GM23338 (cell line): ENCODE measurements at regions not wholly inside any gene's neighbourhood (a gene's known extent, or its start where the extent isn't known, plus 50 kb on each side); places are given as distances from the start of the nearest gene placed in this dataset.
"Not testable (repeated sequence)": the region's sequence is repeated elsewhere in the genome, so short reads cannot be mapped to it uniquely, and the experiment has no call there.

Experiments used
- ATAC-seq: fragments of 200-7000 bp; cut with Tn5 transposase; 3 replicates; pipeline ENCODE4 v1.9.1; 2020
- DNase-seq: peaks from one replicate; pipeline ENCODE4 v3.0.0-alpha.2; 2015; ENCODE audit warnings: low spot score
- H2AFZ ChIP-seq: fragments of 200-600 bp; sonication (generic); 2 replicates; pipeline ENCODE4 v1.8.0; 2016; ENCODE audit warnings: antibody characterized with exemption, mild to moderate bottlenecking, moderate library complexity
- H3F3A ChIP-seq: fragments of 200-600 bp; sonication (generic); replicated peaks from 2 replicates; pipeline ENCODE4 v1.8.0; 2017; ENCODE audit warnings: antibody characterized with exemption, mixed run types, low read depth
- H3K27ac ChIP-seq: fragments of 200-600 bp; sonication (generic); 2 replicates; pipeline ENCODE4 v1.6.1; 2016; ENCODE audit warnings: low read depth
- H3K27me3 ChIP-seq: fragments of 200-600 bp; sonication (generic); 2 replicates; pipeline ENCODE4 v1.8.0; 2016; ENCODE audit warnings: mild to moderate bottlenecking, mixed run types, moderate library complexity; ENCODE audit not compliant: insufficient read depth
- H3K36me3 ChIP-seq: fragments of 200-600 bp; sonication (generic); 2 replicates; pipeline ENCODE4 v1.8.0; 2016; ENCODE audit warnings: mild to moderate bottlenecking; ENCODE audit not compliant: insufficient read depth
- H3K4me1 ChIP-seq: fragments of 200-600 bp; sonication (generic); 2 replicates; pipeline ENCODE4 v1.8.0; 2016; ENCODE audit warnings: mild to moderate bottlenecking, moderate library complexity; ENCODE audit not compliant: insufficient read depth
- H3K4me2 ChIP-seq: fragments of 200-600 bp; sonication (generic); 2 replicates; pipeline ENCODE4 v1.7.1; 2017; ENCODE audit warnings: mixed run types
- H3K4me3 ChIP-seq: fragments of 200-600 bp; sonication (generic); 2 replicates; pipeline ENCODE4 v1.6.1; 2016; ENCODE audit warnings: mixed run types
- H3K79me2 ChIP-seq: fragments of 200-600 bp; sonication (generic); replicated peaks from 2 replicates; pipeline ENCODE4 v1.8.0; 2017; ENCODE audit warnings: mild to moderate bottlenecking; ENCODE audit not compliant: insufficient read depth
- H3K9me2 ChIP-seq: fragments of 200-600 bp; sonication (generic); 2 replicates; pipeline ENCODE4 v1.8.0; 2017; ENCODE audit not compliant: insufficient read depth
- H4K20me1 ChIP-seq: fragments of 200-600 bp; sonication (generic); replicated peaks from 2 replicates; pipeline ENCODE4 v1.8.0; 2017; ENCODE audit warnings: mild to moderate bottlenecking; ENCODE audit not compliant: insufficient read depth
- H3K27ac Mint-ChIP-seq: 2 replicates; pipeline ENCODE4 v1.8.0; 2020; ENCODE audit warnings: inconsistent platforms, mild to moderate bottlenecking, moderate library complexity, mixed read lengths
- H3K27me3 Mint-ChIP-seq: 3 replicates; pipeline ENCODE4 v1.8.0; 2022; ENCODE audit warnings: low read depth, mild to moderate bottlenecking, moderate library complexity, mixed read lengths, inconsistent platforms; ENCODE audit not compliant: insufficient read depth, poor library complexity
- H3K36me3 Mint-ChIP-seq: 3 replicates; pipeline ENCODE4 v1.8.0; 2021; ENCODE audit warnings: low read depth, mild to moderate bottlenecking, inconsistent platforms, moderate library complexity, mixed read lengths
- H3K4me1 Mint-ChIP-seq: 3 replicates; pipeline ENCODE4 v1.8.0; 2020; ENCODE audit warnings: mild to moderate bottlenecking, inconsistent platforms, mixed read lengths
- H3K4me3 Mint-ChIP-seq: 3 replicates; pipeline ENCODE4 v1.8.0; 2021; ENCODE audit warnings: moderate library complexity, mild to moderate bottlenecking, inconsistent platforms, mixed read lengths
- H3K9me3 Mint-ChIP-seq: 3 replicates; pipeline ENCODE4 v1.8.0; 2020; ENCODE audit warnings: moderate library complexity, mild to moderate bottlenecking, inconsistent platforms, mixed read lengths
- CREB1 ChIP-seq: fragments of 250-450 bp; sonication (Bioruptor Pico); IDR thresholded peaks from 2 replicates; pipeline ENCODE4 v1.5.0; 2020; ENCODE audit warnings: low read depth, mild to moderate bottlenecking, moderate library complexity
- JUNB ChIP-seq: IDR thresholded peaks from one replicate; pipeline ENCODE4 v1.6.1; 2016; ENCODE audit warnings: antibody characterized with exemption; ENCODE audit not compliant: unreplicated experiment
- POLR2AphosphoS5 ChIP-seq: IDR thresholded peaks from 2 replicates; pipeline ENCODE4 v1.6.1; 2016; ENCODE audit warnings: antibody characterized with exemption, low read depth
- STAT1 ChIP-seq: IDR thresholded peaks from one replicate; pipeline ENCODE4 v1.6.1; 2016; ENCODE audit warnings: antibody characterized with exemption; ENCODE audit not compliant: unreplicated experiment
- ZNF114 ChIP-seq: fragments of 250-450 bp; sonication (Bioruptor Pico); IDR thresholded peaks from 2 replicates; pipeline ENCODE4 v1.5.0; 2020; ENCODE audit warnings: mild to moderate bottlenecking, moderate library complexity
- TF ChIP-seq, protein P1 (sequence below), 2 experiments: fragments of 200-600 bp in 1 of 2; sonication (generic) in 1 of 2; conservative IDR thresholded peaks; 2 replicates each; pipeline versions ENCODE4 v1.5.1 to v1.6.1; 2016 to 2017; ENCODE audit warnings: antibody characterized with exemption in 2 of 2, low read depth in 2 of 2, mild to moderate bottlenecking in 2 of 2, moderate library complexity in 1 of 2
- TF ChIP-seq, protein P2 (sequence below): IDR thresholded peaks from 2 replicates; pipeline ENCODE4 v1.6.1; 2016; ENCODE audit warnings: antibody characterized with exemption
- TF ChIP-seq, protein P3 (sequence below): fragments of 250-450 bp; sonication (Bioruptor Pico); IDR thresholded peaks from 2 replicates; pipeline ENCODE4 v1.5.0; 2020; ENCODE audit warnings: mild to moderate bottlenecking, moderate library complexity

DNA sequence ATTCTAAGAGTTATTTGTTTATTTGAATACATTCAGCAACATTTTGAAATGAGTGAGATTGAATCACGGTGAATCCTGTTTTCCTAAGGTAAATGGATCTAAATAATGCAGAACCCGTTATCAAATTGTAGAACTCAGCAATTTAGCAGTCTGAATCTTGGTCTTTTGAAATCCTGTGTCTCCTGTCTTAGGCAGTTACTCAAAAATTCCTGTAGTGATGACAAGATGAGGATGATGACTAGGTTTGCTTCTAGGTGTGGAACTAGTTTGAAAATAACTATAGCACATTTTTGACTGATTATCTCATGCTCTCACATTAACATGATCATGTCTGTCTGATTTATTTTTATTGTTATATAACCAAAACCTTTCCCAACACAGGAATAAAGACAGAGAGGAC, 115.0 kb downstream of the RAP2B start:
- no peaks in the 10 kb centered on the region for H3K36me3 ChIP-seq
- no peak for ATAC-seq
- H3K4me1 Mint-ChIP-seq: no peaks in the 10 kb centered on the region
- H3K4me3 ChIP-seq: no peak overlapping the region
- no peak overlapping the region for H3K27ac Mint-ChIP-seq
- H3K36me3 Mint-ChIP-seq: no peaks in the 10 kb centered on the region
- H3K9me2 ChIP-seq: peaks cover 10% of the 10 kb centered on the region
- peak overlapping the region; percentile 93; the same call in 1 of the 2 replicates for H2AFZ ChIP-seq
- no peaks in the 10 kb centered on the region for H3F3A ChIP-seq
- H3K27ac ChIP-seq: no peak overlapping the region
- DNase-seq: no peak
- no peaks in the 10 kb centered on the region for H3K79me2 ChIP-seq
- H3K27me3 ChIP-seq: no peaks in the 10 kb centered on the region
- no peak for TF ChIP-seq JUNB
- H3K4me3 Mint-ChIP-seq: no peak overlapping the region
- H3K4me2 ChIP-seq: no peak overlapping the region
- no peaks in the 10 kb centered on the region for H3K9me3 Mint-ChIP-seq
- no peaks in the 10 kb centered on the region for H4K20me1 ChIP-seq
- peaks cover 2% of the 10 kb centered on the region for H3K27me3 Mint-ChIP-seq
- no peaks in the 10 kb centered on the region for H3K4me1 ChIP-seq

DNA sequence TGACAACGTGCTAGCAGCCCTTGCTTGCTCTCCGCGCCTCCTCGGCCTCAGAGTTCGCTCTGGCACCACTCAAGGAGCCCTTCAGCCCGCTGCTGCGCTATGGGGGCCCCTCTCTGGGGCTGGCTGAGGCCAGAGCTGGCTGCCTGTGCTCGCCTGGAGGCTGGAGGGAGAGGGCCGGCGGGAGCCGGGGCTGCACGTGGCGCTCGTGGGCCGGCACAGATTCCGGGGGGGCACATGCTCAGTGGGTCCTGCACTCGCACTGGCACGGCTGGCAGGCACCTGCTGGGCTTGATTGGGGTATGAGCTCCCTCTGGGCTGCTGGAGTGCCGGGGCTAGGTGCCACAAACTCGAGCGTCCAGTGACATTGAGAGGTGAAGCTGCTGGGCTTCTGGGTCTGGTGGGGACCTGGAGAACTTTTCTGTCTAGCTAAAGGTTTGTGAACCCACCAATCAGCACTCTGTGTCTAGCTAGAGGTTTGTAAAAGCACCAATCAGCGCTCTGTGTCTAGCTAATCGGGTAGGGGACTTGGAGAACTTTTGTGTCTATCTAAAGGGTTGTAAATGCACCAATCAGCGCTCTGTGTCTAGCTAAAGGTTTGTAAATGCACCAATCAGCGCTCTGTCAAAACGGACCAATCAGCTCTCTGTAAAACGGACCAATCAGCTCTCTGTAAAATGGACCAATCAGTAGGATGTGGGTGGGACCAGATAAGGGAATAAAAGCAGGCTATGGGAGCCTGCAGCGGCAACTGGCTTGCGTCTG, 119.4 kb downstream of the RAP2B start:
- not testable (repeated sequence) for H3K4me3 ChIP-seq, H4K20me1 ChIP-seq, H3K4me3 Mint-ChIP-seq, H3K36me3 ChIP-seq, H3K36me3 Mint-ChIP-seq, H3K27me3 ChIP-seq, H3K4me2 ChIP-seq, H3K27ac Mint-ChIP-seq, H3K9me3 Mint-ChIP-seq, DNase-seq, H3K9me2 ChIP-seq, H3K27ac ChIP-seq, H3K79me2 ChIP-seq, H3K4me1 Mint-ChIP-seq, H2AFZ ChIP-seq, H3F3A ChIP-seq, H3K27me3 Mint-ChIP-seq, H3K4me1 ChIP-seq, ATAC-seq

DNA sequence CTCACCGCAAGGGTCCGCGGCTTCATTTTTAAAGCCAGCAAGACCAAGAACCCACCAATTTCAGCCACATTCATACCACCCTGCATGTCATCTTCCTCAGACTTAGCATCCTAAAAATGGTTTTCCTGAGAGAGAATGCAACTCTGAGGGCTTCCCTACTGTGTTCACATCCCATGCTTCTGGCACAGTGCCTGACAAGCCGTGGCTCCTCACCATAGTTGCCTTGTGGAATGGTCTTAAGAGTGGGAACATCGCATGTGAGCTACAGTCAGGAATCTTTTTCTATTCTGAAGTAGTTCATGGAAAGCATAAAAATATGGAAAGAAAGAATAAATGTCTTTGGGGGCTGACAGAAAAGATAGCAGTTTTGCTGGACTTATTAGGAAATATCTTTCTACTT, 120.3 kb downstream of the RAP2B start:
- H3K27ac Mint-ChIP-seq: no peak overlapping the region
- no peaks in the 10 kb centered on the region for H3K9me3 Mint-ChIP-seq
- ATAC-seq: no peak
- TF ChIP-seq, protein P1, sequence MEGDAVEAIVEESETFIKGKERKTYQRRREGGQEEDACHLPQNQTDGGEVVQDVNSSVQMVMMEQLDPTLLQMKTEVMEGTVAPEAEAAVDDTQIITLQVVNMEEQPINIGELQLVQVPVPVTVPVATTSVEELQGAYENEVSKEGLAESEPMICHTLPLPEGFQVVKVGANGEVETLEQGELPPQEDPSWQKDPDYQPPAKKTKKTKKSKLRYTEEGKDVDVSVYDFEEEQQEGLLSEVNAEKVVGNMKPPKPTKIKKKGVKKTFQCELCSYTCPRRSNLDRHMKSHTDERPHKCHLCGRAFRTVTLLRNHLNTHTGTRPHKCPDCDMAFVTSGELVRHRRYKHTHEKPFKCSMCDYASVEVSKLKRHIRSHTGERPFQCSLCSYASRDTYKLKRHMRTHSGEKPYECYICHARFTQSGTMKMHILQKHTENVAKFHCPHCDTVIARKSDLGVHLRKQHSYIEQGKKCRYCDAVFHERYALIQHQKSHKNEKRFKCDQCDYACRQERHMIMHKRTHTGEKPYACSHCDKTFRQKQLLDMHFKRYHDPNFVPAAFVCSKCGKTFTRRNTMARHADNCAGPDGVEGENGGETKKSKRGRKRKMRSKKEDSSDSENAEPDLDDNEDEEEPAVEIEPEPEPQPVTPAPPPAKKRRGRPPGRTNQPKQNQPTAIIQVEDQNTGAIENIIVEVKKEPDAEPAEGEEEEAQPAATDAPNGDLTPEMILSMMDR (conservative IDR thresholded peaks at IDR 0.05; ENCODE audit: low read depth in 2 of 2): no peak
- TF ChIP-seq CREB1: no peak
- TF ChIP-seq, protein P2, sequence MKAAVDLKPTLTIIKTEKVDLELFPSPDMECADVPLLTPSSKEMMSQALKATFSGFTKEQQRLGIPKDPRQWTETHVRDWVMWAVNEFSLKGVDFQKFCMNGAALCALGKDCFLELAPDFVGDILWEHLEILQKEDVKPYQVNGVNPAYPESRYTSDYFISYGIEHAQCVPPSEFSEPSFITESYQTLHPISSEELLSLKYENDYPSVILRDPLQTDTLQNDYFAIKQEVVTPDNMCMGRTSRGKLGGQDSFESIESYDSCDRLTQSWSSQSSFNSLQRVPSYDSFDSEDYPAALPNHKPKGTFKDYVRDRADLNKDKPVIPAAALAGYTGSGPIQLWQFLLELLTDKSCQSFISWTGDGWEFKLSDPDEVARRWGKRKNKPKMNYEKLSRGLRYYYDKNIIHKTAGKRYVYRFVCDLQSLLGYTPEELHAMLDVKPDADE: no peak
- TF ChIP-seq POLR2AphosphoS5: no peak
- TF ChIP-seq ZNF114 (CRISPR knock-in tag): no peak
- TF ChIP-seq, protein P3, sequence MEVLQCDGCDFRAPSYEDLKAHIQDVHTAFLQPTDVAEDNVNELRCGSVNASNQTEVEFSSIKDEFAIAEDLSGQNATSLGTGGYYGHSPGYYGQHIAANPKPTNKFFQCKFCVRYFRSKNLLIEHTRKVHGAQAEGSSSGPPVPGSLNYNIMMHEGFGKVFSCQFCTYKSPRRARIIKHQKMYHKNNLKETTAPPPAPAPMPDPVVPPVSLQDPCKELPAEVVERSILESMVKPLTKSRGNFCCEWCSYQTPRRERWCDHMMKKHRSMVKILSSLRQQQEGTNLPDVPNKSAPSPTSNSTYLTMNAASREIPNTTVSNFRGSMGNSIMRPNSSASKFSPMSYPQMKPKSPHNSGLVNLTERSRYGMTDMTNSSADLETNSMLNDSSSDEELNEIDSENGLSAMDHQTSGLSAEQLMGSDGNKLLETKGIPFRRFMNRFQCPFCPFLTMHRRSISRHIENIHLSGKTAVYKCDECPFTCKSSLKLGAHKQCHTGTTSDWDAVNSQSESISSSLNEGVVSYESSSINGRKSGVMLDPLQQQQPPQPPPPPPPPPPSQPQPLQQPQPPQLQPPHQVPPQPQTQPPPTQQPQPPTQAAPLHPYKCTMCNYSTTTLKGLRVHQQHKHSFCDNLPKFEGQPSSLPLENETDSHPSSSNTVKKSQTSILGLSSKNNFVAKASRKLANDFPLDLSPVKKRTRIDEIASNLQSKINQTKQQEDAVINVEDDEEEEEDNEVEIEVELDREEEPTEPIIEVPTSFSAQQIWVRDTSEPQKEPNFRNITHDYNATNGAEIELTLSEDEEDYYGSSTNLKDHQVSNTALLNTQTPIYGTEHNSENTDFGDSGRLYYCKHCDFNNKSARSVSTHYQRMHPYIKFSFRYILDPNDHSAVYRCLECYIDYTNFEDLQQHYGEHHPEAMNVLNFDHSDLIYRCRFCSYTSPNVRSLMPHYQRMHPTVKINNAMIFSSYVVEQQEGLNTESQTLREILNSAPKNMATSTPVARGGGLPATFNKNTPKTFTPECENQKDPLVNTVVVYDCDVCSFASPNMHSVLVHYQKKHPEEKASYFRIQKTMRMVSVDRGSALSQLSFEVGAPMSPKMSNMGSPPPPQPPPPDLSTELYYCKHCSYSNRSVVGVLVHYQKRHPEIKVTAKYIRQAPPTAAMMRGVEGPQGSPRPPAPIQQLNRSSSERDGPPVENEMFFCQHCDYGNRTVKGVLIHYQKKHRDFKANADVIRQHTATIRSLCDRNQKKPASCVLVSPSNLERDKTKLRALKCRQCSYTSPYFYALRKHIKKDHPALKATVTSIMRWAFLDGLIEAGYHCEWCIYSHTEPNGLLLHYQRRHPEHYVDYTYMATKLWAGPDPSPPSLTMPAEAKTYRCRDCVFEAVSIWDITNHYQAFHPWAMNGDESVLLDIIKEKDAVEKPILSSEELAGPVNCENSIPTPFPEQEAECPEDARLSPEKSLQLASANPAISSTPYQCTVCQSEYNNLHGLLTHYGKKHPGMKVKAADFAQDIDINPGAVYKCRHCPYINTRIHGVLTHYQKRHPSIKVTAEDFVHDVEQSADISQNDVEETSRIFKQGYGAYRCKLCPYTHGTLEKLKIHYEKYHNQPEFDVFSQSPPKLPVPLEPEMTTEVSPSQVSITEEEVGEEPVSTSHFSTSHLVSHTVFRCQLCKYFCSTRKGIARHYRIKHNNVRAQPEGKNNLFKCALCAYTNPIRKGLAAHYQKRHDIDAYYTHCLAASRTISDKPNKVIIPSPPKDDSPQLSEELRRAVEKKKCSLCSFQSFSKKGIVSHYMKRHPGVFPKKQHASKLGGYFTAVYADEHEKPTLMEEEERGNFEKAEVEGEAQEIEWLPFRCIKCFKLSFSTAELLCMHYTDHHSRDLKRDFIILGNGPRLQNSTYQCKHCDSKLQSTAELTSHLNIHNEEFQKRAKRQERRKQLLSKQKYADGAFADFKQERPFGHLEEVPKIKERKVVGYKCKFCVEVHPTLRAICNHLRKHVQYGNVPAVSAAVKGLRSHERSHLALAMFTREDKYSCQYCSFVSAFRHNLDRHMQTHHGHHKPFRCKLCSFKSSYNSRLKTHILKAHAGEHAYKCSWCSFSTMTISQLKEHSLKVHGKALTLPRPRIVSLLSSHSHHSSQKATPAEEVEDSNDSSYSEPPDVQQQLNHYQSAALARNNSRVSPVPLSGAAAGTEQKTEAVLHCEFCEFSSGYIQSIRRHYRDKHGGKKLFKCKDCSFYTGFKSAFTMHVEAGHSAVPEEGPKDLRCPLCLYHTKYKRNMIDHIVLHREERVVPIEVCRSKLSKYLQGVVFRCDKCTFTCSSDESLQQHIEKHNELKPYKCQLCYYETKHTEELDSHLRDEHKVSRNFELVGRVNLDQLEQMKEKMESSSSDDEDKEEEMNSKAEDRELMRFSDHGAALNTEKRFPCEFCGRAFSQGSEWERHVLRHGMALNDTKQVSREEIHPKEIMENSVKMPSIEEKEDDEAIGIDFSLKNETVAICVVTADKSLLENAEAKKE (CRISPR knock-in tag): no peak
- no peak for TF ChIP-seq JUNB
- no peak for TF ChIP-seq STAT1

More for the DNA sequence above, 120.3 kb downstream of the RAP2B start:
- Histone ChIP-seq H3K9me2 (0 out of 2 replicates have a peak, but pooled peaks cover 5% of the 10 kb centered on the region), H3K4me1 (no peaks in the 10 kb centered on the region), H3K36me3 (no peaks in the 10 kb centered on the region), H3F3A (no peaks in the 10 kb centered on the region), H2AFZ (no peak overlapping the region), H3K79me2 (no peaks in the 10 kb centered on the region), H3K4me2 (no peak overlapping the region), H3K4me3 (no peak overlapping the region), H3K27ac (no peak overlapping the region), H3K27me3 (no peaks in the 10 kb centered on the region), H4K20me1 (no peaks in the 10 kb centered on the region)
- H3K4me1 Mint-ChIP-seq: peaks cover 7% of the 10 kb centered on the region; the same call in 2 of the 3 replicates
- DNase-seq: no peak
- H3K36me3 Mint-ChIP-seq: no peaks in the 10 kb centered on the region
- no peaks in the 10 kb centered on the region for H3K27me3 Mint-ChIP-seq
- H3K4me3 Mint-ChIP-seq: no peak overlapping the region
